ENCODE measurements at regions not wholly inside any gene's neighbourhood (a gene's known extent, or its start where the extent isn't known, plus 50 kb on each side); places are given as distances from the start of the nearest gene placed in this dataset.

- DNase-seq (ENCODE audit: extremely low read depth, low read depth): no peak
- no peak for TF ChIP-seq CTCF (IDR thresholded peaks at IDR 0.05; ENCODE audit: low read depth, low read length)
Measured at GRCh38 chr5:58403822-58404433, 56.0 kb downstream of the PLK2 start.

- no peak for DNase-seq (ENCODE audit: extremely low read depth, low read depth)
- no peak for TF ChIP-seq CTCF (IDR thresholded peaks at IDR 0.05; ENCODE audit: low read depth, low read length)
Measured at GRCh38 chr5:58401701-58402100, 58.2 kb downstream of the PLK2 start.

- TF ChIP-seq CTCF (IDR thresholded peaks at IDR 0.05; ENCODE audit: low read depth, low read length): no peak
- no peak for DNase-seq (ENCODE audit: extremely low read depth, low read depth)
Measured at GRCh38 chr5:58400737-58401136, 59.1 kb downstream of the PLK2 start.

GRCh38 chr5:58399951-58400350, 59.9 kb downstream of the PLK2 start:
- no peak for DNase-seq (ENCODE audit: extremely low read depth, low read depth)
- no peak for TF ChIP-seq CTCF (IDR thresholded peaks at IDR 0.05; ENCODE audit: low read depth, low read length)

- no peak for DNase-seq (ENCODE audit: extremely low read depth, low read depth)
- TF ChIP-seq CTCF (IDR thresholded peaks at IDR 0.05; ENCODE audit: low read depth, low read length): no peak
Measured at GRCh38 chr5:58394339-58394738, 65.5 kb downstream of the PLK2 start.

- no peak for TF ChIP-seq CTCF (IDR thresholded peaks at IDR 0.05; ENCODE audit: low read depth, low read length)
- DNase-seq (ENCODE audit: extremely low read depth, low read depth): no peak
Measured at GRCh38 chr5:58393716-58394115, 66.2 kb downstream of the PLK2 start.

- no peak for DNase-seq (ENCODE audit: extremely low read depth, low read depth)
- no peak for TF ChIP-seq CTCF (IDR thresholded peaks at IDR 0.05; ENCODE audit: low read depth, low read length)
Measured at GRCh38 chr5:58392496-58392895, 67.4 kb downstream of the PLK2 start.

Measured in AG09319 (cell line).